CD4-positive, alpha-beta T cell treated with Interferon gamma for 1 hour (primary cell): ENCODE measurements at regions not wholly inside any gene's neighbourhood (a gene's known extent, or its start where the extent isn't known, plus 50 kb on each side); places are given as distances from the start of the nearest gene placed in this dataset.
"Not testable (repeated sequence)": the region's sequence is repeated elsewhere in the genome, so short reads cannot be mapped to it uniquely, and the experiment has no call there.

ENCODE experiments used
- DNase-seq: peaks from one replicate; pipeline ENCODE4 v3.0.0-alpha.2; 2020

- no peak for DNase-seq
Measured at GRCh38 chr10:36476399-36476798, 649.0 kb upstream of the ANKRD30A start.

- DNase-seq: no peak
Measured at GRCh38 chr10:36475746-36476145, 649.7 kb upstream of the ANKRD30A start.

GRCh38 chr10:36474456-36474855 lies 650.9 kb upstream of the ANKRD30A start:
- no peak for DNase-seq

DNA sequence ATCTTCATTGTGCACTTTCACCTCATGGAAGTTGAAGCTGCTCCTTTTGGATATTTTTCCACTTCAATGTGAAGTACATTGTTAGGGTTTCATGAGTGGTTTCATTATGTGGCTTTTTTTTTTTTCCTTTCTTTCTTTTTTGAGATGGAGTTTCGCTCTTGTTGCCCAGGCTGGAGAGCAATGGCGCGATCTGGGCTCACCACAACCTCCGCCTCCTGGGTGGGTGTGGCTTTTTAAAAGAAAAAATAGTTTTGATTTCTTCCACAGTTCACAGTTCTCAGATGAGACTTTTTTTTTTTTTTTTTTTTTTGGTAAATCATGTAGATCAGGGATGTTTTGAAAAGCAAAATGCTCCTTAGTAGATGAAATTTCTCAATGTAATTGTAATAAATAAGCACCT lies 652.3 kb upstream of the ANKRD30A start:
- DNase-seq: no peak

DNA sequence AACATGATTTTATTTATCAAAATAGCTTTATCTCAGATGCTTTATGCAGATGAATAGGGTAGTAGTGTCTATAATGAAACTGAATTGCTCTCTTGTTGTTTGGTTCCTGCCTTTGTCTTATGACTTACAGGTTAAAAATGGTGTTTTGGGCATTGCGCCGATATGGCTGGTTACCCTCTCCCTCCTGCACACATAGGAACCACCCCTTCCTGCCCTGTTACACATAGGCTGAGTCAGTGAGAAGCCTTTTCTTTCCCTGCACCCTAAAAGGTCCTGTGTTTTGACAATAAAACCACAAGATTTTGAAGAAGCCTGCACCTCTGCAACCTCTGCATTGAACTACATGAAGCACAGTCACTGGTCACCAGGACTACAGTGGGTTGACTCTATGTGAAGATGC lies 655.8 kb upstream of the ANKRD30A start:
- no peak for DNase-seq

DNA sequence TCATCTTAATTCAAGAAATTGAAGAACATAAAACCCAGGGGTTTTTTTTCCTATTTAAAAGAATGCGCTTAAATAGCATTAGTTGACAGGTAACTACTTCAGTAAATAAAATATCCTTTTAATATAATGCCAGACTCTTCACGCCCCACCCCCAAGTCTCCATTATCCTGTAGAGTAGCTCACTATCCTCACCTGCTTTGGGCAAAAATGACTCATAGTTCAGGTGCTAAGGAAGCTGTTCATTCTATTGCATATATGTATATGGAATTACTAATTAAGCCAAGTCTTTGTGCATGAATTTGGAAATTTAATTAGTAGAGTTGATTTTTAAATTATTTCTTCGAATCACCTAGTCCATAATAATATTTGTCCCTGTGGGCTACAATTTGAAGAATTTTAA lies 656.8 kb upstream of the ANKRD30A start:
- no peak for DNase-seq

DNA sequence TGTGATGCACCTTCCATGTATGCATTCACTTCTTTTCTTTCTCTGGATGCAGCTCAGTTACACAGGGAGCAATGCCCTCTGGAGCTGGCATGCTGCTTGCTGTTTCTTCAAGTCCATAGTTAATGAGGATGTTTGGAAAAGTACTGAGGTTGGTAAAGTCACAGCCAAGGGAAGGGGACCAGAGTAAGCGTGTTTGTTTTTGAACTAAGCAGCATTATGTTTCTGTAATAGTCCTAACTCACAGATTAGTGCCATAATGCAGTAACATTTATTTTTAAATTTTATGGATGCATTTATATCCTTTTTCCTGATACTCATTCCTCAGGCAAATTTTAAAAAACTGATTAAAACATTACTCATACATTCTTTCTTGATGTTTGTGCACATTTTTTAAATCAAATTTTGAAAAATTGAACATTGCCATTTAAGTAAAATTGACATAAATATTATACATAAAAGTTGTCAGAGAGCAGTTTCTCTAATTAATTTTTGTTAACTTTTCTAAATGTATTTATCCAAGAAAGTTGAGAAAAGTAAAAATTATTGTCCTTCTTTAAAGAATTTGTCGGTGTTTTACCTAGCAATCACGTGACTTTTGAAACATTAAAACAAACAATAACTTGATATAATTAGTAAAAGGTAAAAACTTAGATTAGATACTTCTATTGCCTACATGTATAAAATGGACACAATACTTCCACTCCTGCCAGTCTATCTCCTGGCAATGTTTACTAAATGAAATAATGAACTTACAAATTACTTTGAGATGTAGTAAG lies 659.6 kb upstream of the ANKRD30A start:
- no peak for DNase-seq

GRCh38 chr10:36464291-36464690 lies 661.1 kb upstream of the ANKRD30A start:
- no peak for DNase-seq

- DNase-seq: no peak
Measured at GRCh38 chr10:36463390-36463789, 662.0 kb upstream of the ANKRD30A start.

- DNase-seq: no peak
Measured at GRCh38 chr10:36462194-36462593, 663.2 kb upstream of the ANKRD30A start.

DNA sequence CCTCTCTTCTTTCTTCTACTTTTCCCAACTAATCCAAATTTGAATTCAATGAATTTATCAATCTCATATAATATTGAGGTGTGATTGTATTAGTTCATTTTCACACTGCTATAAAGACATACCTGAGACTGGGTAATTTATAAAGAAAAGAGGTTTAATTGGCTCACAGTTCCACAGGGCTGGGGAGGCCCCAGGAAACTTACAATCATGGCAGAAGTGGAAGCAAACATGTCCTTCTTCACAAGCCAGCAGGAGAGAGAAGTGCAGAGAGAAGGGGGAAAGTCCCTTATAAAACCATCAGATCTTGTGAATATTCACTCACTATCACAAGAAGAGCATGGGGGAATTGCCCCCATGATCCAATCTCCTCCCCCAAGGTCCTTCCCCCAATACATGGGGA lies 667.0 kb upstream of the ANKRD30A start:
- DNase-seq: not testable (repeated sequence)

GRCh38 chr10:36457751-36458150 lies 667.6 kb upstream of the ANKRD30A start:
- no peak for DNase-seq

GRCh38 chr10:36455526-36456133 lies 669.8 kb upstream of the ANKRD30A start:
- DNase-seq: no peak

DNA sequence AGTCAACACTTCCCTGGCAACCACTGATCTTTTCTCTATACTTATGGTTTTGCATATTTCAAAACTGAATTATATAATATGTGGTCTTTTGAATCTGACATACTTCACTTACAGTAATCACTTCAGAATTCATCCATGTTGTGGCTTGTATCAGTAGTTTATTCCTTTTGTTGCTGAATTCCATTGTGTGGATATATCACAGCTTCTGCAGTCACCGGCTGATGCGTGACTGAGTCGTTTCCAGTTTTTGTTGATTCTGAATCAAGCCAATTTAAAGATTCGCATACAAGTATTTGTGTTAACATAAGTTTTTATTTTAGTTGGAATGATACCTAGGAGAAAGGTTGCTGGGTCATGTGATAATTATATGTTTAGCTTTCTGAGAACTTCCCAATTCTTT lies 672.5 kb upstream of the ANKRD30A start:
- DNase-seq: no peak

DNA sequence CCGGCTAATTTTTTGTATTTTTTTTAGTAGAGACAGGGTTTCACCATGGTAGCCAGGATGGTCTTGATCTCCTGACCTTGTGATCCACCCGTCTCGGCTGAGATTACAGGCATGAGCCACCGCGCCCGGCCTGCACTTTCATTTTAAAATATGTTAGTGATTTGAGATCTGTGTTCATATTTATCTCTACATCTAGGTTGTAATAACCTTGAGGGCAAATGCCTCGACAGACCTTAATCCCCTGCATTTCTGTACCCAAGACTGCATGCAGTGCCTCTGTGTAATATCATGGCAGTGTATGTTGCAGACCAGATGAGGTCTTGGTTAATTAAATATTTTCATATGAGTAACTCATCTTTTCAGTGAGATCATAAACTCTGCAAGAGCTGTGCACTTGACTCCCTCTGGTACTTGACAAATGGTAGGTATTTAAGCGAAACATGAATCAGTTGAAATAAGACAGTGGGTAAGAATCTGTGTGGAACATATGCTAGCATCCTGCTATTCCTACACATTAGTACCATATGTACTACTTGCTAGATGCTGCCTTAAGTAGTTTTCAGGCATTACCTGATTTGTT lies 673.9 kb upstream of the ANKRD30A start:
- no peak for DNase-seq

DNA sequence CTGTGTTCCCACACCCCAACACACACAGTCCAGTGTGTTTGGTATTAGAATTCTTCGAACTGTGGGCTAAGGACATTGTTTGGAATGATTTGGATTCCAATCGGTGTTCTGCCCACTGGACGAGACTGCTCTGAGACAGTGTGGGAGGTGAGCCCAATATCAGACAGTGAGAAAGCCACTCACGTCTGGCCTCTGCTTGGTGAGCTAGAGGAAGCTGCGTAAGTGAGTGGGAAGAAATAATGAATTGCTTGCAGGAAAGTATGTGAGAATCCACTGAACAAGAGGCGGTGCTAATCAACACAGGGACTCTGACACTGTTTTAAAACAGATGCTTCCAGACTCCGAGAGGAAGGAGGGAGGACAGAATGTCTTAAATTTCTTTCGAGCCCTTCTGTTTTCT lies 675.0 kb upstream of the ANKRD30A start:
- DNase-seq: no peak

- no peak for DNase-seq
Measured at GRCh38 chr10:36448760-36449691, 676.4 kb upstream of the ANKRD30A start.

DNA sequence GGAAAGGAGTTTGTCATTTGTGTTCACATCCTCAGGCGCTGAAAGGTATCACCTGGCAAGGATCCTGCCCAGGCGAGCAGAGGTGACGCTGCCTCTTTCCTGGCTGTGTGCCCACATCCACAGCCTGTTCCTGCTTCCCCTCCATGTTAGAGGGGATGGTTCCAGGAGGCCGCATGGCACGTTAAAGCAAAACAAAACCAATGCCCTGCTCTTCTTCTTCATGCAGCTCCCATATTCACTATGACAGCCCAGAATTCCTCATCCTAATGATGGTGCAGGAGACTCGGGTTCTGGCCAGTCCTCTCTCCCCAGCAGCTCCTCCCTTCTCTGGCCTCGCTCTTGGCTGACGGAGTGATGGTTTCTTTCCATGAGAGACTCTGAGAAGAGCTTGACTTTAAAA lies 678.5 kb upstream of the ANKRD30A start:
- no peak for DNase-seq

GRCh38 chr10:36443233-36443632 lies 682.2 kb upstream of the ANKRD30A start:
- no peak for DNase-seq

DNA sequence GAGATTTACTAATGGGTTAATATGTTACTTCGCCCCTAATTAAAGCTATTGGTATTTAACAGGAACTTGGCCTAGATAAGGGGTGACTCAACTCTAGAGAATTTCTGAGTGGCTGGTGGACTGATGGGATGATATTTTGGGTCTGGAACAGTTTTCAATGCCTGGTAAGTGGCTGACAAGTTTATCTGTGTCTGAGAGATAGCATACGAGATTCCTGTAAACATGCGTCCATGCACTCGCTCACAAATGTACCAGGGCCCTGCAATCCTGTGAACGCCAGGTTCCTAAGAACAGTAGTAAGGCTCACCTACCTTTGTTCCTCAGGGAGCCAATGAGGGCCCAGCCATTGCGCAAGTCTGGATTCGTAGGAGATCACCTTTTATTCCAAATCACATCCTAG lies 683.8 kb upstream of the ANKRD30A start:
- no peak for DNase-seq

- DNase-seq: no peak
Measured at GRCh38 chr10:36440539-36440938, 684.9 kb upstream of the ANKRD30A start.

GRCh38 chr10:36437367-36437766 lies 688.0 kb upstream of the ANKRD30A start:
- no peak for DNase-seq

DNA sequence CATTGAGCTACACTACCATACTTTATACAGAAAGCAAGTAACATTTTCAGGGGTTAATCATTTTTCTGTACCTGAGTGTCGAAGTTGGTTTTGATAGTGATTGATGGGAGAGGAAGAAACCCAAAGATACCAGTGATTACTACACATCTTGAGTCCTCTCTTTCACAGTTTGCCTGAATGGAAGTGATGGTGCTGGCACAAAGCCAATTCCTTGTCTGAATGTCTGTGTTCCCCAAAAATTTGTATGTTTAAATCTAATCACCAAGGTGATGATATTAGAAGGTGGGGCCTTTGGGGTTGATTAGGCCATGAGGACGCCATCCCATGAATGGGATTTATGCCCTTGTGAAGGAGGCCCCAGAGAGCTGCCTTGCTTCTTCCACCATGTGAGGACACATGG lies 696.9 kb upstream of the ANKRD30A start:
- DNase-seq: no peak
